ENCODE measurements at regions not wholly inside any gene's neighbourhood (a gene's known extent, or its start where the extent isn't known, plus 50 kb on each side); places are given as distances from the start of the nearest gene placed in this dataset.
"Not testable (repeated sequence)": the region's sequence is repeated elsewhere in the genome, so short reads cannot be mapped to it uniquely, and the experiment has no call there.

GRCh38 chr7:4606797-4607196 is 75.3 kb upstream of the FOXK1 start:
- no TSS peak for BruUV-seq (replicated peaks)
- no peaks in the 10 kb centered on the region for H3K9me3 ChIP-seq
- ChIA-PET POLR2A (no interaction called here), CTCF (no interaction called here)
- H3K4me3 Mint-ChIP-seq (ENCODE audit: unreplicated experiment), result no peak overlapping the region
- H3K36me3 ChIP-seq (ENCODE audit: control insufficient read depth, insufficient read depth, low read length), result no peaks in the 10 kb centered on the region
- H3K9me3 Mint-ChIP-seq (ENCODE audit: unreplicated experiment), result no peaks in the 10 kb centered on the region
- H3K27me3 Mint-ChIP-seq (ENCODE audit: insufficient read depth, unreplicated experiment), result no peaks in the 10 kb centered on the region
- H3K36me3 Mint-ChIP-seq (ENCODE audit: insufficient read depth, unreplicated experiment), result no peaks in the 10 kb centered on the region
- no peak overlapping the region for H3K4me3 ChIP-seq (ENCODE audit: low read depth, low read length)
- TF ChIP-seq CTCF (IDR thresholded peaks at IDR 0.05; ENCODE audit: insufficient read depth in 1 of 2, low read depth in 1 of 2, low read length in 1 of 2, severe bottlenecking in 1 of 2, unreplicated experiment in 1 of 2), result no peak
- H3K27ac Mint-ChIP-seq (ENCODE audit: unreplicated experiment), result no peak overlapping the region
- peaks cover 14% of the 10 kb centered on the region for H3K4me1 Mint-ChIP-seq (ENCODE audit: low read depth, unreplicated experiment)
- DNase-seq, result no peak
- intact Hi-C loops (cut with micrococcal nuclease; ENCODE audit: unreplicated experiment), result no loop called here
- no peaks in the 10 kb centered on the region for H3K27me3 ChIP-seq (replicated peaks; ENCODE audit: control insufficient read depth, insufficient read depth, low read length)
- H3K4me1 ChIP-seq, result no peaks in the 10 kb centered on the region

GRCh38 chr7:4607311-4607729 is 74.8 kb upstream of the FOXK1 start:
- intact Hi-C loops (cut with micrococcal nuclease; ENCODE audit: unreplicated experiment), result no loop called here
- Mint-ChIP-seq H3K4me1 (ENCODE audit: low read depth, unreplicated experiment) (peaks cover 14% of the 10 kb centered on the region), H3K9me3 (ENCODE audit: unreplicated experiment) (no peaks in the 10 kb centered on the region), H3K27ac (ENCODE audit: unreplicated experiment) (no peak overlapping the region), H3K36me3 (ENCODE audit: insufficient read depth, unreplicated experiment) (no peaks in the 10 kb centered on the region), H3K27me3 (ENCODE audit: insufficient read depth, unreplicated experiment) (no peaks in the 10 kb centered on the region), H3K4me3 (ENCODE audit: unreplicated experiment) (peak overlapping the region; percentile 7)
- ChIA-PET POLR2A (no interaction called here), CTCF (no interaction called here)
- TF ChIP-seq CTCF (IDR thresholded peaks at IDR 0.05; ENCODE audit: insufficient read depth in 1 of 2, low read depth in 1 of 2, low read length in 1 of 2, severe bottlenecking in 1 of 2, unreplicated experiment in 1 of 2), result no peak
- BruUV-seq (replicated peaks), result no TSS peak
- DNase-seq, result no peak
- Histone ChIP-seq H3K27me3 (replicated peaks; ENCODE audit: control insufficient read depth, insufficient read depth, low read length) (no peaks in the 10 kb centered on the region), H3K36me3 (ENCODE audit: control insufficient read depth, insufficient read depth, low read length) (no peaks in the 10 kb centered on the region), H3K4me1 (no peaks in the 10 kb centered on the region), H3K4me3 (ENCODE audit: low read depth, low read length) (no peak overlapping the region), H3K9me3 (no peaks in the 10 kb centered on the region)

- H3K4me3 Mint-ChIP-seq (ENCODE audit: unreplicated experiment); H3K36me3 Mint-ChIP-seq (ENCODE audit: insufficient read depth, unreplicated experiment); POLR2A ChIA-PET; H3K27me3 Mint-ChIP-seq (ENCODE audit: insufficient read depth, unreplicated experiment); H3K4me1 ChIP-seq; intact Hi-C loops (cut with micrococcal nuclease; ENCODE audit: unreplicated experiment); H3K9me3 Mint-ChIP-seq (ENCODE audit: unreplicated experiment); H3K27me3 ChIP-seq (replicated peaks; ENCODE audit: control insufficient read depth, insufficient read depth, low read length); CTCF ChIA-PET; BruUV-seq (replicated peaks); DNase-seq; H3K36me3 ChIP-seq (ENCODE audit: control insufficient read depth, insufficient read depth, low read length); H3K9me3 ChIP-seq; H3K27ac Mint-ChIP-seq (ENCODE audit: unreplicated experiment); H3K4me3 ChIP-seq (ENCODE audit: low read depth, low read length): not testable (repeated sequence)
- peaks cover 14% of the 10 kb centered on the region for H3K4me1 Mint-ChIP-seq (ENCODE audit: low read depth, unreplicated experiment)
Measured at GRCh38 chr7:4609576-4609975, 72.5 kb upstream of the FOXK1 start.
